ENCODE measurements at regions not wholly inside any gene's neighbourhood (a gene's known extent, or its start where the extent isn't known, plus 50 kb on each side); places are given as distances from the start of the nearest gene placed in this dataset.

- BruUV-seq (replicated peaks) = no TSS peak
- ChIA-PET CTCF (ENCODE audit: low intra/inter-chr PET ratio) (interaction anchor here (0.7 kb wide), 1 partner anchor 1932 kb away, joined by 3 read pairs; no protein-coding TSS in a partner anchor), POLR2A (interaction anchor here (0.9 kb wide), 1 partner anchor 15 kb away, joined by 3 read pairs; no protein-coding TSS in a partner anchor)
- H3K4me3 ChIP-seq = no peak overlapping the region
- DNase-seq (ENCODE audit: extremely low read depth in 1 of 4, low spot score in 3 of 4) (no peak), FAIRE-seq (no peak), ATAC-seq (no peak)
- no peak overlapping the region for H3K27ac ChIP-seq (ENCODE audit: extremely low read depth, low read depth, low read length)
- in situ Hi-C loops (cut with MboI) (loop anchor here (25.0 kb wide), 1 partner anchor 716 kb away; the partner anchor contains the start of gene RTL1), intact Hi-C loops (cut with micrococcal nuclease) (loop anchor here (5.0 kb wide), 2 partner anchors 266 to 726 kb away; partner anchors contain the start of gene RTL1)
- no peaks in the 10 kb centered on the region for H4K20me1 ChIP-seq (replicated peaks; ENCODE audit: control insufficient read depth, insufficient read depth, low read length)
- no peak overlapping the region for H3K9ac ChIP-seq (ENCODE audit: insufficient read depth in 1 of 2, low read depth in 2 of 2, low read length in 2 of 2)
- no peaks in the 10 kb centered on the region for H3K79me2 ChIP-seq (ENCODE audit: control insufficient read depth, insufficient read depth, low read length)
- H3K9me3 ChIP-seq (replicated peaks; ENCODE audit: control insufficient read depth, insufficient read depth, low read depth, low read length) = no peaks in the 10 kb centered on the region
- H3K9me1 ChIP-seq (ENCODE audit: control insufficient read depth, insufficient read depth, low read length) = peaks cover 2% of the 10 kb centered on the region
- H2AFZ ChIP-seq (ENCODE audit: low read depth, low read length) = 0 out of 2 replicates have a peak overlapping the region, but pooled peaks have one; percentile 32
- H3K27me3 ChIP-seq (ENCODE audit: control insufficient read depth in 2 of 2, insufficient read depth in 2 of 2, low read length in 2 of 2) = no peaks in the 10 kb centered on the region
- H3K4me2 ChIP-seq (ENCODE audit: insufficient read depth, low read length) = no peak overlapping the region
- no peaks in the 10 kb centered on the region for H3K36me3 ChIP-seq (ENCODE audit: control insufficient read depth, insufficient read depth, low read length)
- 75% methylated on average over 10 of the region's 16 CpGs for WGBS (ENCODE audit: insufficient coverage, low coverage, missing lambda C conversion rate)
- peaks cover 6 to 34% of the 10 kb centered on the region in 2 experiments; a peak in 4 of 5 replicates for H3K4me1 ChIP-seq (replicated peaks in 1 of 2; ENCODE audit: control insufficient read depth in 2 of 2, insufficient read depth in 2 of 2, low read length in 2 of 2)
- no peak for TF ChIP-seq CTCFL (IDR thresholded peaks at IDR 0.05; ENCODE audit: borderline replicate concordance, insufficient read depth, low read depth, low read length, poor library complexity, severe bottlenecking)
- no peak for TF ChIP-seq ZNF589 (CRISPR knock-in tag; IDR thresholded peaks at IDR 0.05; ENCODE audit: low read depth)
- TF ChIP-seq, protein P1, sequence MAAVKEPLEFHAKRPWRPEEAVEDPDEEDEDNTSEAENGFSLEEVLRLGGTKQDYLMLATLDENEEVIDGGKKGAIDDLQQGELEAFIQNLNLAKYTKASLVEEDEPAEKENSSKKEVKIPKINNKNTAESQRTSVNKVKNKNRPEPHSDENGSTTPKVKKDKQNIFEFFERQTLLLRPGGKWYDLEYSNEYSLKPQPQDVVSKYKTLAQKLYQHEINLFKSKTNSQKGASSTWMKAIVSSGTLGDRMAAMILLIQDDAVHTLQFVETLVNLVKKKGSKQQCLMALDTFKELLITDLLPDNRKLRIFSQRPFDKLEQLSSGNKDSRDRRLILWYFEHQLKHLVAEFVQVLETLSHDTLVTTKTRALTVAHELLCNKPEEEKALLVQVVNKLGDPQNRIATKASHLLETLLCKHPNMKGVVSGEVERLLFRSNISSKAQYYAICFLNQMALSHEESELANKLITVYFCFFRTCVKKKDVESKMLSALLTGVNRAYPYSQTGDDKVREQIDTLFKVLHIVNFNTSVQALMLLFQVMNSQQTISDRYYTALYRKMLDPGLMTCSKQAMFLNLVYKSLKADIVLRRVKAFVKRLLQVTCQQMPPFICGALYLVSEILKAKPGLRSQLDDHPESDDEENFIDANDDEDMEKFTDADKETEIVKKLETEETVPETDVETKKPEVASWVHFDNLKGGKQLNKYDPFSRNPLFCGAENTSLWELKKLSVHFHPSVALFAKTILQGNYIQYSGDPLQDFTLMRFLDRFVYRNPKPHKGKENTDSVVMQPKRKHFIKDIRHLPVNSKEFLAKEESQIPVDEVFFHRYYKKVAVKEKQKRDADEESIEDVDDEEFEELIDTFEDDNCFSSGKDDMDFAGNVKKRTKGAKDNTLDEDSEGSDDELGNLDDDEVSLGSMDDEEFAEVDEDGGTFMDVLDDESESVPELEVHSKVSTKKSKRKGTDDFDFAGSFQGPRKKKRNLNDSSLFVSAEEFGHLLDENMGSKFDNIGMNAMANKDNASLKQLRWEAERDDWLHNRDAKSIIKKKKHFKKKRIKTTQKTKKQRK (IDR thresholded peaks at IDR 0.05; ENCODE audit: borderline replicate concordance, low read depth, low read length) = no peak
- no peak for TF ChIP-seq PHF20 (IDR thresholded peaks at IDR 0.05; ENCODE audit: partially characterized antibody)
- TF ChIP-seq, protein P2, sequence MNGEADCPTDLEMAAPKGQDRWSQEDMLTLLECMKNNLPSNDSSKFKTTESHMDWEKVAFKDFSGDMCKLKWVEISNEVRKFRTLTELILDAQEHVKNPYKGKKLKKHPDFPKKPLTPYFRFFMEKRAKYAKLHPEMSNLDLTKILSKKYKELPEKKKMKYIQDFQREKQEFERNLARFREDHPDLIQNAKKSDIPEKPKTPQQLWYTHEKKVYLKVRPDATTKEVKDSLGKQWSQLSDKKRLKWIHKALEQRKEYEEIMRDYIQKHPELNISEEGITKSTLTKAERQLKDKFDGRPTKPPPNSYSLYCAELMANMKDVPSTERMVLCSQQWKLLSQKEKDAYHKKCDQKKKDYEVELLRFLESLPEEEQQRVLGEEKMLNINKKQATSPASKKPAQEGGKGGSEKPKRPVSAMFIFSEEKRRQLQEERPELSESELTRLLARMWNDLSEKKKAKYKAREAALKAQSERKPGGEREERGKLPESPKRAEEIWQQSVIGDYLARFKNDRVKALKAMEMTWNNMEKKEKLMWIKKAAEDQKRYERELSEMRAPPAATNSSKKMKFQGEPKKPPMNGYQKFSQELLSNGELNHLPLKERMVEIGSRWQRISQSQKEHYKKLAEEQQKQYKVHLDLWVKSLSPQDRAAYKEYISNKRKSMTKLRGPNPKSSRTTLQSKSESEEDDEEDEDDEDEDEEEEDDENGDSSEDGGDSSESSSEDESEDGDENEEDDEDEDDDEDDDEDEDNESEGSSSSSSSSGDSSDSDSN (IDR thresholded peaks at IDR 0.05; ENCODE audit: borderline replicate concordance in 1 of 2, low read depth in 2 of 2, low read length in 2 of 2) = no peak
- no peak for TF ChIP-seq JUNB (CRISPR knock-in tag; conservative IDR thresholded peaks at IDR 0.05)
- TF ChIP-seq ZBTB17 (CRISPR knock-in tag; IDR thresholded peaks at IDR 0.05) = no peak
- TF ChIP-seq, protein P3, sequence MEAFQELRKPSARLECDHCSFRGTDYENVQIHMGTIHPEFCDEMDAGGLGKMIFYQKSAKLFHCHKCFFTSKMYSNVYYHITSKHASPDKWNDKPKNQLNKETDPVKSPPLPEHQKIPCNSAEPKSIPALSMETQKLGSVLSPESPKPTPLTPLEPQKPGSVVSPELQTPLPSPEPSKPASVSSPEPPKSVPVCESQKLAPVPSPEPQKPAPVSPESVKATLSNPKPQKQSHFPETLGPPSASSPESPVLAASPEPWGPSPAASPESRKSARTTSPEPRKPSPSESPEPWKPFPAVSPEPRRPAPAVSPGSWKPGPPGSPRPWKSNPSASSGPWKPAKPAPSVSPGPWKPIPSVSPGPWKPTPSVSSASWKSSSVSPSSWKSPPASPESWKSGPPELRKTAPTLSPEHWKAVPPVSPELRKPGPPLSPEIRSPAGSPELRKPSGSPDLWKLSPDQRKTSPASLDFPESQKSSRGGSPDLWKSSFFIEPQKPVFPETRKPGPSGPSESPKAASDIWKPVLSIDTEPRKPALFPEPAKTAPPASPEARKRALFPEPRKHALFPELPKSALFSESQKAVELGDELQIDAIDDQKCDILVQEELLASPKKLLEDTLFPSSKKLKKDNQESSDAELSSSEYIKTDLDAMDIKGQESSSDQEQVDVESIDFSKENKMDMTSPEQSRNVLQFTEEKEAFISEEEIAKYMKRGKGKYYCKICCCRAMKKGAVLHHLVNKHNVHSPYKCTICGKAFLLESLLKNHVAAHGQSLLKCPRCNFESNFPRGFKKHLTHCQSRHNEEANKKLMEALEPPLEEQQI (IDR thresholded peaks at IDR 0.05) = no peak
- no peak for TF ChIP-seq CBFA2T2 (conservative IDR thresholded peaks at IDR 0.05)
Observed at GRCh38 chr14:101627915-101628262, 66.6 kb downstream of the DIO3 start.

All from K562 (cell line).